Stimulated activated CD8-positive, alpha-beta memory T cell treated with anti-CD3 and anti-CD28 coated beads, Interleukin-2, amount 100 ng/mL, for 1 hour (primary cell): ENCODE measurements at regions not wholly inside any gene's neighbourhood (a gene's known extent, or its start where the extent isn't known, plus 50 kb on each side); places are given as distances from the start of the nearest gene placed in this dataset.
"Not testable (repeated sequence)": the region's sequence is repeated elsewhere in the genome, so short reads cannot be mapped to it uniquely, and the experiment has no call there.

ENCODE experiments used
- DNase-seq, 2 donors: peaks; one replicate each; pipeline ENCODE4 v3.0.0-alpha.2; 2020; ENCODE audit warnings: low read depth in 2 of 2

- DNase-seq: no peak
These were observed 433.7 kb upstream of the GYPC start for GRCh38 chr2:126222278-126222677.

- DNase-seq: no peak
These were observed 431.2 kb upstream of the GYPC start for GRCh38 chr2:126224776-126225175.

DNA sequence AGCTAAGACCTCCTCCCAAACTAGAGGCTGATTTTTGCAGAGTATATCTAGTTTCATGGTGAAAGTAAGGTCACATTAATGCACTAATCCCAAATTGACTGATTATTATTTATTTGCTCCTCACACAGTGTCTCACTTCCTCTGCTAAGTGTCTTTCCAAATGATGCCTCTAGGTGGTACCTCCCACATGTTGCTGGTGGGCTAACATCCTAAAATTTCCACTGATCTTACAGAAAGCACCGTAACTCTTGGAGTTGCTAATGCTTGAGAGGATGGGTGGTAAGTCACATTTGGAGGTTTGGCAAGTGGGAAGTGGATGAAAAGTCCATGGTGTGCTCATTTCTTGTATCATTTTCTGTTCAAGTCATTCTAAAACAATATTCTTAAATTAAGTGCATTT lies 428.7 kb upstream of the GYPC start:
- no peak for DNase-seq

DNA sequence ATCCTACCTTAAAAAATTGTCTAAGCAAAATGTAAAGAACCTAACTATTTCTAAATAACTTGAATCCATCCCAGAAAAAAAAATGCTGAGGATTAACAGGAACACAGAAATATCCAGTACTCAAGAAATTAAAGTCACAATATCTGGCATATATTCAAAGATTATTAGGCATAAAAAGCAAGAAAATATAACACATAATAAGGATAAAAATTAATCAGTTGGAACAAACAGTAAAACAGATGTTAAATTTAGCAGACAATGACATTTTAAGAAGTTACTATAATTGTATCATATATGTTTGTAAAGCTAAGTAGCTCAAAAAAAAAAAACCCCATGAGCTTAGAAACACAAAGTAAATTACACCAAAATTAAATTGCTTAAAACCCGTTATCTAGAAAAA lies 427.4 kb upstream of the GYPC start:
- no peak for DNase-seq

GRCh38 chr2:126238251-126238650 lies 417.7 kb upstream of the GYPC start:
- DNase-seq: no peak

GRCh38 chr2:126239320-126239955 lies 416.5 kb upstream of the GYPC start:
- no peak for DNase-seq

DNA sequence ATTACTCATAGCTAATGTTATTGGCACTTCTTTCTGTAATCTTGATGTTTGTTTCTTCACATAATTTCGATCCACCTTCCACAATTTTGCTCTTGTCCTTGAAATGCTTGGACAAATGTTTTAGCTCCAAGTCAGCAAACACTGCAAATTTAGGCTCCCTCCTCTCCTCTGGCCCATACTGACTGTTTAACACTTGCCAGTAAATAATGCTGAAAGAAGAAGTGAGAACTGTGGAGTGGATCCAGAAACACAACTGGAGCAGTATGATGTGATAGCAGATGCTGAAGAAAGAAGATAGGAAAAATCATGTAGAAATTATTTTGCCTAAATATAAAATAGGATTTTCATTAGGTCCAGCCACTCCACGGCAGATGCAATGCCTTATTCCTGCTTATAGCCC lies 415.0 kb upstream of the GYPC start:
- no peak for DNase-seq

DNA sequence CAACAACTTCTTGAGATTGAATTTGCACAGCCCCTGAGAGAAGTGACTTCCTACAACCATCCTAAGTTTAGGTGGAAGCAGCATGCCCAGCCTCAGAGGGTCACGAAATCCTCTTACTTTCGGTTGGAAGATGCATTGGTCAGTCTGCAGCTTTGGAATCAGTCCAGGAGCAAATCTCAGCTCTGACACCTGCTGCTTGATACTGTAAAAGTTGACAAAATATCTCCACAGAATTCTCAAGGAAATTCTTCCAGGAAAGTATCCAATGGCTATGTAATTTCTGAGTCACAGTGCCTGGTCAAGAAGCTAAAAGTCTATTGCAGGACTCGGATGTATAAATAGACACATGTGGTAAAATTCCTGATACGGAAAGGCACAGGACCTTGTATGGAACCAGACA lies 414.5 kb upstream of the GYPC start:
- DNase-seq: no peak

DNA sequence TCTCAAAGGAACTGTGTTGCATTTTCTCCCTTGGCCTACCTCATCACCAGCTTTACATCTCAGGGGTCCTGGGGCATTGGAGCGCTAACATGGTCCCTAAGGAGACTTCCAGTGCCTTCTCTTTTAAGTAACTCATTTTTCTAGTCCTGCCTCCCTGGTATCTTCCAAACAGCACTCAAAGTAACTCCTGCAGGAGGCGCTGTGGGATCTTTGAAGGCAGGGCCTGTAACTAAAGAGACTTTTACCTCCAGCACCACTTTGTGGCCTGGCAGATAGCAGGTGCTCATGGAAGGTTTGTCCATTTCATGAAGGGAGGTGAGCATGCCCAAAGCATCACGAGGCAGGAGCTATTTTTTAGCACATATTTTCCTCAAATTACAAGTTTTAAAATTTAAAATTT lies 411.0 kb upstream of the GYPC start:
- DNase-seq: no peak

DNA sequence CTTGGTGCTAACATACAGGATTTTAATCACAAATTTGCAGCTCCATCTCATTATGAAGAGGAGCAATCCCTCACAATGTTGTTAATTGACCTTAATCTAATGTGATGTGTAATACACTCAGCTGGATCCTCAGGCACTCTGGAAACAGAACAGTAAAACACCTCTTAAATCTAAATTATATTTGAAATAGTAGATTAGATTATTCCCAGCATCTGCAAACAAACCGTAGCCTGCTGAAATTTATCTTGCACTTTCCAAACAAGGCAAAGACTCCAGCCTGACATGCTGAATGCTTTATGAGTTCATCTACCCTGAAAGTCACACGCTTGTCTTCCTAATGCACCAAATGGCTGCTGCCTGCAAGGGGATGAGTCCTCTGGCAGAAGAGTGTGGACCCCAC lies 402.3 kb upstream of the GYPC start:
- DNase-seq: no peak

DNA sequence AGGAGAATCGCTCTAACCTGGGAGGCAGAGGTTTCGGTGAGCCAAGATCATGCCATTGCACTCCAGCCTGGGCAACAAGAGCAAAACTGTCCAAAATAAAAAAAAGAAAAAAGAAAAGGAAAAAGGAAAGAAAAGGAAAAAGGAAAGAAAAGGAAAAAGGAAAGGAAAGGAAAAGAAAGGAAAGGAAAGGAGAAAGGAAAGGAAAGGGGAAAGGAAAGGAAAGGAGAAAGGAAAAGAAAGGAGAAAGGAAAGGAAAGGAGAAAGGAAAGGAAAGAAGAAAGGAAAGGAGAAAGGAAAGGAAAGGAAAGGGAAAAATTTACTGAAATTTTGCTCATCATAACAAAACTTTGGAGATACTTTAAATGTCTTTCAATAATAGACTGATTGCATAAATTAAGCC lies 391.3 kb upstream of the GYPC start:
- DNase-seq: no peak

- no peak for DNase-seq
These were observed 386.0 kb upstream of the GYPC start for GRCh38 chr2:126269911-126270310.

DNA sequence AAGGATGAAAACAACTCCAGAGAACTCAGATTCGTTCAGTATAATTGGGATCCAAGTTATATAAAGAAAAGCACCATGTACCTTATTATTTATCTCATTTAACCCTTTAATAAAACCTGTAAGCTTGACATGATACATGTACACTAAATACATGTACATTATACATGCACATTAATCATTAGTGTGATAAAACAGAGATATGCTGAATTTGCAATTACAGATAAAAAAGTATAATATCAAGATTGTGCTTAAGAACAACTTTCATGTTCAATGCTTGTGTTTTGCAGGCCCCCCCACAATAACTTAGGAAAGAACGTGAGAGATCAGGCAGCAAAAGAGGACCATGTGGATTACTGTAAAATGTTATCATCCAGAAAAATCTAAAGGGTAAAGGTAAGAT lies 385.4 kb upstream of the GYPC start:
- DNase-seq: no peak

DNA sequence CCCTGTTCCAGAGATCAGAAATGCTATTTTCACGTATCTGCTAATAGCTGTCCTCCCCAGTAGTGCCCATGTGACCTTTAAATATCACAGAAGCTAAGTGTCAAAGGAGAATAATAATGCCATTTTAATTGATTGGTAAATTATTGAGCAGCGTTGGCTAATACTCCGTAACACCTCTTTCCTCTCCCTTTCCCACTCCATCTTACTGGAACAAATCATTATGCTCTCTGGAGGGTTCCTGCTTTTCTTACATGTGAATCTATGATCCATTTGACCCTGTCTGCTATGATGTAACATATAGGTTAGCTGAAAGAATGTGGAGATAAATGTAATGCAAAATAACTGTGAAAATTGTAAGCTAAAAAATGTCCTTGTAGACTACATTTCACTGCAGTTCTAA lies 383.6 kb upstream of the GYPC start:
- no peak for DNase-seq

- DNase-seq: no peak
These were observed 380.9 kb upstream of the GYPC start for GRCh38 chr2:126275098-126275497.

- DNase-seq: not testable (repeated sequence)
These were observed 379.7 kb upstream of the GYPC start for GRCh38 chr2:126276268-126276667.

- no peak for DNase-seq
These were observed 367.6 kb upstream of the GYPC start for GRCh38 chr2:126288362-126288761.

DNA sequence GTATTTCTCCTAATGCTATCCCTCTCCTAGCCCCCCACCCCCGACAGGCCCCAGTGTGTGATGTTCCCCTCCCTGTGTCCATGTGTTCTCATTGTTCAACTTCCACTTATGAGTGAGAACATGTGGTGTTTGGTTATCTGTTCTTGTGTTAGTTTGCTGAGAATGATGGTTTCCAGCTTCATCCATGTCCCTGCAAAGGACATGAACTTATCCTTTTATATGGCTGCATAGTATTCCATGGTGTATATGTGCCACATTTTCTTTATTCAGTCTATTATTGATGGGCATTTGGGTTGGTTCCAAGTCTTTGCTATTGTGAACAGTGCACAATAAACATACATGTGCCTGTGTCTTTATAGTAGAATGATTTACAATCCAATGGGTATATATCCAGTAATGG lies 362.0 kb upstream of the GYPC start:
- DNase-seq: not testable (repeated sequence)

DNA sequence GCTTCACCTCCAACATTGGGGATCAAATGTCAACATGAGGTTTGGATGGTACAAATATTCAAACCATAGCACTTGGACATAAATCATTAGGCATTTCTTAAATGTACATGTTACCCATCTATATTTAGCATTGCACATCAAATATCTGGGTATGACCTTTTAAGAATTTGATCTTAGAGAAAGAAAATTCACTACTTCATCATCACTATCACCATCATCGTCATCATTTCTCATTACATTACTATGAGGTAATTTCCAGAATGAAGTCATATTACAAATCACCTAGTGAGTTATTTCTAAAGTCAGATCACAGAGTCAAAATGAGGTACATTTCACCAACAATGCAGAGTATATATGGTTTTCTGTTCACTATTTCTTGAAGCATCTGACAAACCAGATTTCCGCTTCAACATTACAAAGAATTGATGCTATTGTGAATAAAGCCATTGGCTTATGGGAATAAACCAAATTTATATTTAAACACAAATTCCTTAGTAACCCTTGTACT lies 356.4 kb upstream of the GYPC start:
- DNase-seq: no peak

GRCh38 chr2:126300348-126300747 lies 355.6 kb upstream of the GYPC start:
- no peak for DNase-seq

DNA sequence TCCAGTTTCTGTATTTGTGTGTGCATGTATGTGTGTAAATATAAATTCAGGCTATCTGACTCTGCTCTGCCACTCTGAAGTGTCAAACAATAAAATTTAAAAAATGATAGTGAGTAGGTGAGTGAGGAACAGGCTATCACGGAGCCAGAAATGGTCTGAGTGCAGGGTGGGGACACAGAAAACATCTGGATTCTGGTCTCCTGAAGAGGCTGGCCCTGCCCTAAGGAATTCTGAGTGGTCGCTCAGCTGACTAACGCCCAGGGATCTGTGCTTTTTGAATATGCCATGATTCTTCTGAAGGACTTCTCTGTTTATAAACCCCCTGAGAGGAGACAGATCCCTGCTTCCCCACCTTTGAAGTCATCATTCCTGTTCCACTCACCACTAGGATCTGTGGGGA lies 353.9 kb upstream of the GYPC start:
- DNase-seq: no peak

GRCh38 chr2:126303113-126303512 lies 352.8 kb upstream of the GYPC start:
- DNase-seq: no peak

GRCh38 chr2:126304154-126304553 lies 351.8 kb upstream of the GYPC start:
- no peak for DNase-seq

DNA sequence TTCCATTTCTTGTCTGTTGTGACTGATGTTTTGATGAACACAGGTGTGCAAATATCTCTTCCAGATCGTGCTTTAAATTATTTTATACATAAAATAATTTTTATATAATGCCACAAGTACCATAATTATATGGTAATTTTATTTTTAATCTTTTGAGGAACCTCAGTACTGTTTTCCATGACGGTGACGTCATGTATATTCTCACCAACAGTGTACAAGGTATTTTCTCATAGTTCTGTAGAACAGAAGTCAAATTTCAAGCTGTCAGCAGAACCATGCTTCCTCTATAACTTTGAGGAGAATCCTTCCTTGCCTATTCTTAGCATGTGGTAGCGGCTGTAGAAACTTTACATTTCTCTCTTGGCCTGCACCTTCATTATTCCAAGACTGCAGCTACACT lies 349.4 kb upstream of the GYPC start:
- DNase-seq: no peak
